RWPE1 (cell line): ENCODE measurements at regions not wholly inside any gene's neighbourhood (a gene's known extent, or its start where the extent isn't known, plus 50 kb on each side); places are given as distances from the start of the nearest gene placed in this dataset.

Experiments
- CTCF ChIA-PET: fragments of 350-600 bp; sonication (Branson Sonifier 250); formaldehyde crosslinking; extraction: SDS; loops from one replicate; lab custom pipeline; 2021; lab: Yijun Ruan, JAX
- POLR2A ChIA-PET: fragments of 400-600 bp; formaldehyde crosslinking; extraction: SDS; loops from one replicate; lab custom pipeline; 2020; ENCODE audit warnings: antibody characterized with exemption; ENCODE audit not compliant: low non-redundant PET; lab: Yijun Ruan, JAX
- DNase-seq: peaks from one replicate; pipeline ENCODE4 v3.0.0; 2012; ENCODE audit warnings: low spot score
- H3K27ac ChIP-seq: fragments of 450-650 bp; 2 replicates; pipeline ENCODE4 v1.5.1; 2017
- TF ChIP-seq, protein P1 (sequence below): fragments of 450-650 bp; conservative IDR thresholded peaks from 2 replicates; pipeline ENCODE4 v1.5.1; 2017; ENCODE audit warnings: low read depth, mild to moderate bottlenecking

DNA sequence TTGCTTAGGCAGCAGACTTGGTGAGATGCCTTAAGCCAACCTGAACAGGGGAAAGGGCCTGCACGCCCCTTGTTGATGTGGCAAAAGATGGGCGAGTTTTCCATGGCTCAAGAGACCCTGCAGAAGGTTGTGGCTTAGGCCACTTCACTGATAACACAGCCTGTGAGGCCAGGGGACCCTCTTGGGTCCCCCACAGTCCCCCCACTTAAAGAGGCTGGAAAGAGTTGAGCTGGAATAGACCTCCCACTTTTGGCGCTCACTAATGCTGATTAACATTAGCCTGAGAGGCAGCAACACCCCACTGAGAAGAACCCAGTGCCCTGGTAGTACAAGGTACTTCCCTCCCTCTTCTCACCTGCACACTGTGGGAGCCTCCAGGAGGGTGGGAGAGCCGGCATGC is 107.5 kb downstream of the TRIM29 start:
- TF ChIP-seq, protein P1, sequence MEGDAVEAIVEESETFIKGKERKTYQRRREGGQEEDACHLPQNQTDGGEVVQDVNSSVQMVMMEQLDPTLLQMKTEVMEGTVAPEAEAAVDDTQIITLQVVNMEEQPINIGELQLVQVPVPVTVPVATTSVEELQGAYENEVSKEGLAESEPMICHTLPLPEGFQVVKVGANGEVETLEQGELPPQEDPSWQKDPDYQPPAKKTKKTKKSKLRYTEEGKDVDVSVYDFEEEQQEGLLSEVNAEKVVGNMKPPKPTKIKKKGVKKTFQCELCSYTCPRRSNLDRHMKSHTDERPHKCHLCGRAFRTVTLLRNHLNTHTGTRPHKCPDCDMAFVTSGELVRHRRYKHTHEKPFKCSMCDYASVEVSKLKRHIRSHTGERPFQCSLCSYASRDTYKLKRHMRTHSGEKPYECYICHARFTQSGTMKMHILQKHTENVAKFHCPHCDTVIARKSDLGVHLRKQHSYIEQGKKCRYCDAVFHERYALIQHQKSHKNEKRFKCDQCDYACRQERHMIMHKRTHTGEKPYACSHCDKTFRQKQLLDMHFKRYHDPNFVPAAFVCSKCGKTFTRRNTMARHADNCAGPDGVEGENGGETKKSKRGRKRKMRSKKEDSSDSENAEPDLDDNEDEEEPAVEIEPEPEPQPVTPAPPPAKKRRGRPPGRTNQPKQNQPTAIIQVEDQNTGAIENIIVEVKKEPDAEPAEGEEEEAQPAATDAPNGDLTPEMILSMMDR, result no peak
- DNase-seq, result no peak
- POLR2A ChIA-PET, result no interaction called here
- CTCF ChIA-PET, result no interaction called here
- no peak overlapping the region for H3K27ac ChIP-seq

DNA sequence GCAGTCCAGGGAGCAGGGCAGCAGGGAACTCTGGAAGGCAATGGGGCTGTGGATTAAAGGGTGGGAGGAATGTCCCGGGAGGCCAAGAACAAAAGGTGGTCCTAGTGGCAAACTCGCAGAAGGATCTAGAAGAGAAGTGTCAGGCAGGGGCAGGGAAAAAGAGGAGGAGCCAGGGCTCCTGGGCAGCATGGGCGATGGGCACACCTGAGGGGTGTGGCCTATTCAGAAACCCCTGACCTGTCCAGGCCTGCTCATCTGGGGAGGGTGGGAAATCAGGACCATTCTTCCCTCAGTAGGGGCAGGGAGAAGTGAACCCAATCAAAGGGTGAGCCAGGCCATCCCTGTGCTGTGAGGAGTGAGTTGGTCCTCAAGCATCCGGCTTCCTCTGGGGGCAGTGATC is 108.6 kb downstream of the TRIM29 start:
- ChIA-PET POLR2A (no interaction called here), CTCF (no interaction called here)
- no peak for DNase-seq
- no peak overlapping the region for H3K27ac ChIP-seq
- TF ChIP-seq, protein P1, result no peak

DNA sequence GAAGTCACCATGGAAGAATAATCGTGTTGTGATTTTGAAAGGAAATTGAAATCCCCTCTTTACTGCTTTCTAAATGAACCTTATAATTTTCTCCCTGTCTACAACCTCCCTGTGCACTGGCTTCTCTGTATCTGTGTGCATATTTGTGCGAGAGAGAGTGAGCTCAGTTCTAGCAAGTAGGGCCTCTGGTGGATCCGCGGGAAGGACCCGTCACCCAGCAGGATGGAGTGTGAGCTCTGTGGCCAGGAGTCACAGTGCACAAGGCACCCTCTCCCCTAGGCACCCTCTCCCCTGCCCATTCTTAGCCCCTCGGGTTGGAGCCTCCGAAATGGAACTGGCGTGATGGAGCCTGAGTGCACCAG is 109.0 kb downstream of the TRIM29 start:
- ChIA-PET POLR2A (no interaction called here), CTCF (no interaction called here)
- no peak overlapping the region for H3K27ac ChIP-seq
- DNase-seq, result no peak
- TF ChIP-seq, protein P1, result no peak

DNA sequence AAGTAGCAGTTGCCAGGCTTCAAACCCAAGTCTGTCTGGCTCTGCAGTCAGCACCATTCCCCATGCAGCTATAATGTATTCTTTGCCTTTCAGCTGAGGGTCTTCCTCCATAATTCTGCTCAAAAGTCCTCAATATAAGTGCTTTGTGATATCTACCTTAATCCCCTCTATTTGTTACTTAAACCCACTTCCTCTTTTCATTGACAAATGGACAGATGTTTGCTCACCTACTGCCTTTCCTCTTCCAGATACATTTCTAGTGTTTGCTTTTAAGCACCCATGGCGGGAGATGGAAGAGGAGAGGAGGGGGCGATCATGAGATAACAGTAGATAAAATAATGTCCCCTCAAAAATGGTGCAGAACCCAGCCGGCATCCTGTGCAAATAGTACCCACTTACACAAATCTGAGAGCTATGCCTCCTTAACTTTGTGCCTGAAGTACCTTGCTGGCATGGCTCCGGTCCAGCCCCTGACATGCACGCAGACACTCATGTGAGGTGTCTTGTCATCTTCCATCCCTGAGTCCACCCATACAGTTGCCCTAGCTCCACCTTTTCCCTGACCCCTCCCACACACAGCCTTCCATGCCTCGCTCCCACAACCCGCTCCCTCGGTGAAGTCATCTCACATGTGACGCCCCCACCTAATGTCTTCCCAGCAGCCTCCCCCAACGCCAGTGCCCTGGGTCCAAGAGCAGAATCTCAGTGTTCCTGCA is 109.6 kb downstream of the TRIM29 start:
- ChIA-PET CTCF (interaction anchor here (0.6 kb wide), 1 partner anchor 29 kb away, joined by 4 read pairs; no protein-coding TSS in a partner anchor), POLR2A (no interaction called here)
- TF ChIP-seq, protein P1, result no peak
- no peak for DNase-seq
- no peak overlapping the region for H3K27ac ChIP-seq

DNA sequence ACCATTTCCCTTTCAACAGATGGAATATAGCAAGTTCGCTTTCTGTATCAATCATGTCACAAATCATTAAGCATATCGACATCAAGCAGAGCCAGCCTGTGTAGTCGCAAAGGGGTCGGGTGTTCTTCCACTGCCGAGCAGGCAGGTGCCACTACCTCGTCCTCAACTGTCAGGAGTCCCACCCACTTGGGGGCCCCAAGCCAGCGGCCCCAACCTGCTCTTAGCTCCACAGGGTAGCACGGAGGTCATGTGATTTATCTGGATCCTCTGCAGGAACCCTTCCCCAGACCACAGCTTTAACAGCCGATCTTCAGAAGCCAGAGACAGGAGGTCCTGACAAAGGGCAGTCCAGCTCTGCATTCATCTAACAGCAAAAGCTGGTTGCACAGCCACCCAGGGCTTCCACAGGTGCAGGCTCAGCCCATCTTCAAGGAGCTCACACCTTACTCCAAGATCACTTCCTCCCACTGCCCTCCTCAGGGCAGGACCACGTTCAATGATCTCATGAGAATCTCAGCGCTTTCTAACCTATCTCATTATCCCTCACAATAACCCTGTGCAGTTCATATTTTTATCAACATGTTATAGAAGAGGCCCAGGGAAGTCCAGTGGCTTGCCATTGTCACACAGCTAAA is 110.2 kb downstream of the TRIM29 start:
- DNase-seq, result no peak
- ChIA-PET CTCF (interaction anchor here (0.6 kb wide), 1 partner anchor 29 kb away, joined by 4 read pairs; no protein-coding TSS in a partner anchor), POLR2A (no interaction called here)
- no peak overlapping the region for H3K27ac ChIP-seq
- TF ChIP-seq, protein P1, result no peak

DNA sequence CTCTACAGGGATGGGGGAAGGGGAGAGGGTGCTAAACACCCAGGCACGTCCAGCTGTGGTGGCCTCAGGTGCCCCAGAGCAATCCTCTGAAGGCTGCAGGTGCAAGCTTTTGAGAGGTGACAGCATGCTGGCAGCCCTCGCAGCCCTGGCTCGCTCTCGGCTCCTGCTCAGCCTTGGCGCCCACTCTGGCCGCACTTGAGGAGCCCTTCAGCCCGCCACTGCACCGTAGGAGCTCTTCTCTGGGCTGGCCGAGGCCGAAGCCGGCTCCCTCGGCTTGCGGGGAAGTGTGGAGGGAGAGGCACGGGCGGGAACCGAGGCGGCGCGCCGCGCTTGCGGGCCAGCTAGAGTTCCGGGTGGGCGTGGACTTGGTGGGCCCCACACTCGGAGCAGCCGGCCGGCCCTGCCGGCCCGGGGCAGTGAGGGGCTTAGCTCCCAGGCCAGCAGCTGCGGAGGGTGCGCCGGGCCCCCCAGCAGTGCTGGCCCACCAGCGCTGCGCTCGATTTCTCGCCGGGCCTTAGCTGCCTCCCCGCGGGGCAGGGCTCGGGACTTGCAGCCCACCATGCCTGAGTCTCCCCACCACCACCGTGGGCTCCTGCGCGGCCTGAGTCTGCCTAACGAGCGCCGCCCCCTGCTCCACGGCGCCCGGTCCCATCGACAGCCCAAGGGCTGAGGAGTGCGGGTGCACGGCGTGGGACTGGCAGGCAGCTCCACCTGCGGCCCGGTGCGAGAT is 112.1 kb downstream of the TRIM29 start:
- H3K27ac ChIP-seq, result no peak overlapping the region
- TF ChIP-seq, protein P1, result no peak
- no peak for DNase-seq
- ChIA-PET CTCF (interaction anchor here (0.5 to 0.6 kb wide), 5 partner anchors 53 to 1565 kb away, joined by 3 to 4 read pairs (median 3); no protein-coding TSS in a partner anchor), POLR2A (no interaction called here)
